GM10266 (cell line): ENCODE measurements at regions not wholly inside any gene's neighbourhood (a gene's known extent, or its start where the extent isn't known, plus 50 kb on each side); places are given as distances from the start of the nearest gene placed in this dataset.
"Not testable (repeated sequence)": the region's sequence is repeated elsewhere in the genome, so short reads cannot be mapped to it uniquely, and the experiment has no call there.

Experiments
- DNase-seq: peaks from one replicate; pipeline ENCODE4 v3.0.0; 2012; ENCODE audit errors: extremely low spot score
- TF ChIP-seq, protein P1 (sequence below): IDR thresholded peaks from 2 replicates; pipeline ENCODE4 v1.5.1; 2012; ENCODE audit warnings: mild to moderate bottlenecking, low read depth; ENCODE audit not compliant: control insufficient read depth, insufficient read depth; ENCODE audit errors: missing control alignments

DNA sequence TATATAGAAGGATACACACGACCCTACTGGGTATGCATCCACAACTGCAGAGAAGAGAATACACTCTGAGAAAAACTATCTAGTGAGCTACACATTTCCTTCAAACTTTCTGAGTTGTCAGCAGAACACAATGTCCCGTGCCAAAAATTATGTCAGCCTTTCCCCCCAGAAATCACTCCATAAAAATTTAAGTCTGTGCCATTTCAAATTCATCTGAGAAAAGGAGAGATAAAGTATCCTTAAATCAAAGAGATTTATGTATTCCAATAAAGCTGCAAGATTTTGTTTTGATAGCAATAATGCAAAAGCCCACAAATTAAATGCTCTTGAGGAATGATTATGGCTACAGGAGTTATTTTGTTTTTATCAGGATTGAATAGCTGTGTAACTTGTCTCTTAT is 760.1 kb downstream of the CDH11 start:
- TF ChIP-seq, protein P1, sequence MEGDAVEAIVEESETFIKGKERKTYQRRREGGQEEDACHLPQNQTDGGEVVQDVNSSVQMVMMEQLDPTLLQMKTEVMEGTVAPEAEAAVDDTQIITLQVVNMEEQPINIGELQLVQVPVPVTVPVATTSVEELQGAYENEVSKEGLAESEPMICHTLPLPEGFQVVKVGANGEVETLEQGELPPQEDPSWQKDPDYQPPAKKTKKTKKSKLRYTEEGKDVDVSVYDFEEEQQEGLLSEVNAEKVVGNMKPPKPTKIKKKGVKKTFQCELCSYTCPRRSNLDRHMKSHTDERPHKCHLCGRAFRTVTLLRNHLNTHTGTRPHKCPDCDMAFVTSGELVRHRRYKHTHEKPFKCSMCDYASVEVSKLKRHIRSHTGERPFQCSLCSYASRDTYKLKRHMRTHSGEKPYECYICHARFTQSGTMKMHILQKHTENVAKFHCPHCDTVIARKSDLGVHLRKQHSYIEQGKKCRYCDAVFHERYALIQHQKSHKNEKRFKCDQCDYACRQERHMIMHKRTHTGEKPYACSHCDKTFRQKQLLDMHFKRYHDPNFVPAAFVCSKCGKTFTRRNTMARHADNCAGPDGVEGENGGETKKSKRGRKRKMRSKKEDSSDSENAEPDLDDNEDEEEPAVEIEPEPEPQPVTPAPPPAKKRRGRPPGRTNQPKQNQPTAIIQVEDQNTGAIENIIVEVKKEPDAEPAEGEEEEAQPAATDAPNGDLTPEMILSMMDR, result no peak
- DNase-seq, result no peak

DNA sequence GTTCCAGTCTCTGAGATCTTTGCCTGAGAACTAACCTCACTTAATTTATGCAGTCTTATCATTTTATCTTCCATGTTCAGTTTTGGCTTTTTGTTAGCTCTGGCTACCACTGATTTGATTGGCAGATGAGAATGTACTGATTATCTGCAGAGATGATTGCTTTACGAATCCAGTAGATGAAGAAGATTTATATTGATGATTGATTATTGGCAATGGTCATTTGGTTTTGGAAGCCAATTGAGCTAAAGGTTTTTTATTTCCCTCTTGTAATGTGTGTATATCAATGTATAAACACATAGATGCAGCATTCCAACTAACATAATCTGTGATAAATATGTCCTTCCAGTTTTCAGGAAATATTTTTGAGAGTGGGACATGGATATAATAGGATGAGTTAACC is 763.6 kb downstream of the CDH11 start:
- no peak for DNase-seq
- TF ChIP-seq, protein P1, result no peak

DNA sequence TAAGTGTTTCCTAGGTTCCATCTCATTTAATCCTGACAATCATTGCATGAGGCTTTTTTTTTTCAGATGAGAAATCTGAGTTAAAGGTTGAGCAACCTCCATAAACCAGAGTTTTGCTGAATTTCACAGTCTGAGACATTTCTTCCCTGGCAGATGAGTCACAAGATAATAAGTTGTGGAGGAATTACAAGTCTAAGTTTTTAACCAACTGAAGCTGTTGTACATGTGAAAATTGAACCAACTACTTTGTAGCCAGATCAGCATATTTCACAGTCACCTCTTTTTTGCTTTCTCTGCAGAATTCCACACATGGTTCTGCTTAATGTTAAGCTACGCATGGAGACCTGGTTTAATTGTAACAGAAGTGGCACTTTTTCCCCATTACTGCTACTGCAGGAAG is 765.6 kb downstream of the CDH11 start:
- DNase-seq, result no peak
- TF ChIP-seq, protein P1, result no peak

DNA sequence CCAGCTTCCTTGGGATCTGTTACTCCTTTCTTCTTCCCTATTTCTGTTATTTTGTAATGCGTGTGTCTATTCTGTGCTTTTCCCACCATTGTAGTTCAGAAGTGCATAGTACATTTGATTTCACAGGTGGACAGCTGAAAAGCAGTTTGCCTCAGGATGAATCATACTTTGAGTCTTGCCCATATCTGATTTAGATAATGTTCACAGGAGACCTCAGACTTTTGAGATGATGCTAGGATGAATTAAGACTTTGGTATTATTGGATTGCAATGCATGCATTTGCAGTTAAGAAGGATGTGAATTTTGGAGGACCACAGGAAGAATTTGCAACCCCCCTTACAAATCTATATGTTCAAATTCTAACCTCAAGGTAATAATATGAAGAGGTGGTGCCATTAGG is 769.6 kb downstream of the CDH11 start:
- DNase-seq, result no peak
- TF ChIP-seq, protein P1, result no peak

GRCh38 chr16:64351121-64351520 is 770.7 kb downstream of the CDH11 start:
- TF ChIP-seq, protein P1, result no peak
- DNase-seq, result no peak

GRCh38 chr16:64346080-64346479 is 775.8 kb downstream of the CDH11 start:
- TF ChIP-seq, protein P1, result no peak
- no peak for DNase-seq

DNA sequence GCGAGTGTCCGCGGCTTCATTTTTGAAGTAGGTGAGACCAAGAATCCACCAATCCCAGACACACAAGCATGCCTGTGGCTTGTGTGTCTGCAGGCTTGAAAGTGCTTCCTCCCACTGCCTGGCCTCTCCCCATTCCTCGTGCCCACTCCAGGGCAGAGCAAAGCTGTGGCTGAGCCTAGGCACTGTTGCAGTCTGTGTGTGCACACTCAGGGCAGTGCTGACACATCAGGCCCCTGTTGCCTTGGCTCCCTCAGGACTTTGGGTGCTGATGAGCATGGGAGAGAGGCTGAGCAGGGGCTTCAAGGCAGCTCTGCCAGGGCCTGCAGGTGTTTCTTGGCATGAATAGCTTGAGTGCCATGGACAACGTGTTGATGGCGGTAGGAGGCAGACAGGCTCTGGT is 776.7 kb downstream of the CDH11 start:
- TF ChIP-seq, protein P1, result no peak
- DNase-seq, result no peak

- not testable (repeated sequence) for DNase-seq
Observed at GRCh38 chr16:64343820-64344443, 777.9 kb downstream of the CDH11 start.
